Stomach (tissue), 8 donors: ENCODE measurements at regions not wholly inside any gene's neighbourhood (a gene's known extent, or its start where the extent isn't known, plus 50 kb on each side); places are given as distances from the start of the nearest gene placed in this dataset.

Experiments used
- DNase-seq, 2 donors: peaks; one replicate each; pipeline versions ENCODE4 v3.0.0 to v3.0.0-alpha.2; 2013 to 2019
- H3K27ac ChIP-seq, 5 donors: fragments of 200-600 bp in 4 of 5; sonication (generic) in 4 of 5; one replicate each; pipeline ENCODE4 v1.5.1; 2013 to 2019; ENCODE audit warnings: mild to moderate bottlenecking in 1 of 5, moderate library complexity in 1 of 5
- H3K27me3 ChIP-seq, 3 donors: fragments of 200-600 bp; sonication (generic); one replicate each; pipeline ENCODE4 v1.5.1; 2017 to 2019; ENCODE audit warnings: mixed run types in 1 of 3
- H3K36me3 ChIP-seq, 4 donors: fragments of 200-600 bp; sonication (generic); 1 replicate in 3 of 4; 2 replicates in 1 of 4; pipeline ENCODE4 v1.5.1; 2016 to 2019
- H3K4me1 ChIP-seq, 4 donors: fragments of 200-600 bp; sonication (generic); one replicate each; pipeline ENCODE4 v1.5.1; 2016 to 2019
- H3K4me3 ChIP-seq, 4 donors: fragments of 200-600 bp; sonication (generic) in 3 of 4; one replicate each; pipeline ENCODE4 v1.5.1; 2016 to 2019; ENCODE audit warnings: mild to moderate bottlenecking in 1 of 4
- H3K9me3 ChIP-seq, 4 donors: fragments of 200-600 bp; sonication (generic); one replicate each; pipeline ENCODE4 v1.5.1; 2016 to 2019
- EP300 ChIP-seq: sonication (generic); formaldehyde crosslinking; IDR thresholded peaks from one replicate; pipeline ENCODE4 v1.6.1; 2017; ENCODE audit warnings: antibody characterized with exemption
- POLR2A ChIP-seq, 4 donors: fragments of 450-650 bp; IDR thresholded peaks; one replicate each; pipeline ENCODE4 v1.6.1; 2016; ENCODE audit warnings: antibody characterized with exemption in 4 of 4, control low read depth in 2 of 4, mild to moderate bottlenecking in 1 of 4, moderate library complexity in 1 of 4
- POLR2AphosphoS5 ChIP-seq, 3 donors: sonication (generic); formaldehyde crosslinking; IDR thresholded peaks; one replicate each; pipeline ENCODE4 v1.6.1; 2016; ENCODE audit warnings: antibody characterized with exemption in 3 of 3
- WGBS, 5 donors: extraction: QIAGEN DNeasy Blood & Tissue Kit in 3 of 5; methylation state at CpG; one replicate each; pipeline versions ENCODE4 v1.1.5 to v1.1.7; 2013 to 2018; 5-methylcytosine and 5-hydroxymethylcytosine counted together
- intact Hi-C: fragments of 100-400 bp; cut with DNase I; formaldehyde crosslinking; loops from one replicate; pipeline ENCODE4 v1.15.1; 2023; ENCODE audit warnings: low total_unique reads
- TF ChIP-seq, protein P1 (sequence below), 7 experiments: fragments of 450-650 bp in 4 of 7; fragments of 200-600 bp in 3 of 7; sonication (generic) in 3 of 7; IDR thresholded peaks; one replicate each; pipeline ENCODE4 v1.5.1; 2016 to 2019; ENCODE audit warnings: antibody characterized with exemption in 7 of 7, control low read depth in 2 of 7, mild to moderate bottlenecking in 1 of 7
- donor health status: healthy with polysubstance abuse.
- donor health status: Bipolar disorder and iron deficiency.
- donor health status: healthy.

DNA sequence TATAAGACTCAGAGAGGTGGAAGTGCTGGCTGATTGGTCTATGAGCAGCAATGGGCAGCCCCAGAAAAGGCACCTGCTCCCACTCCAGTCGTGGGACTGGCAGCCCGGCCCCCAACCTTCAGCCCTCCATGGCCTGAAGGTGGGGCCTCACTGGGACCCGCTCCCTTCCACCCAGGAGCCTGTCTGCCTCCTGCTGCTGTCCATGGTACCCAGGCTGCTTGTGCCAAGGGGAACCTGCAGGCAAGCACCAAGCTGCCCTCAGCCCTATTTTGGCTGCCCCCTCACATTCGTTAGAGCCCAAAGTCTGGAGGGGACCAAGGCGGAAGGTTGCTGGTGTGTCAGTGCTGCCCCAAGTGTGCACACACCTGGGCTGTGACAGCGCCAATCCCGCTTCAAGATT, 2304.9 kb downstream of the PCDH9 start:
- intact Hi-C loops: no loop called here
- TF ChIP-seq EP300 (no peak), POLR2A (IDR thresholded peaks at IDR 0.05) (no peak), POLR2AphosphoS5 (IDR thresholded peaks at IDR 0.05) (no peak)
- TF ChIP-seq, protein P1, sequence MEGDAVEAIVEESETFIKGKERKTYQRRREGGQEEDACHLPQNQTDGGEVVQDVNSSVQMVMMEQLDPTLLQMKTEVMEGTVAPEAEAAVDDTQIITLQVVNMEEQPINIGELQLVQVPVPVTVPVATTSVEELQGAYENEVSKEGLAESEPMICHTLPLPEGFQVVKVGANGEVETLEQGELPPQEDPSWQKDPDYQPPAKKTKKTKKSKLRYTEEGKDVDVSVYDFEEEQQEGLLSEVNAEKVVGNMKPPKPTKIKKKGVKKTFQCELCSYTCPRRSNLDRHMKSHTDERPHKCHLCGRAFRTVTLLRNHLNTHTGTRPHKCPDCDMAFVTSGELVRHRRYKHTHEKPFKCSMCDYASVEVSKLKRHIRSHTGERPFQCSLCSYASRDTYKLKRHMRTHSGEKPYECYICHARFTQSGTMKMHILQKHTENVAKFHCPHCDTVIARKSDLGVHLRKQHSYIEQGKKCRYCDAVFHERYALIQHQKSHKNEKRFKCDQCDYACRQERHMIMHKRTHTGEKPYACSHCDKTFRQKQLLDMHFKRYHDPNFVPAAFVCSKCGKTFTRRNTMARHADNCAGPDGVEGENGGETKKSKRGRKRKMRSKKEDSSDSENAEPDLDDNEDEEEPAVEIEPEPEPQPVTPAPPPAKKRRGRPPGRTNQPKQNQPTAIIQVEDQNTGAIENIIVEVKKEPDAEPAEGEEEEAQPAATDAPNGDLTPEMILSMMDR (IDR thresholded peaks at IDR 0.05): no peak
- no peaks in the 10 kb centered on the region for H3K36me3 ChIP-seq
- 82 to 92% (median 87%) methylated on average over 4 to 7 of the region's 7 CpGs for WGBS, 5 donors
- H3K9me3 ChIP-seq: peaks cover 0 to 8% (median 0%) of the 10 kb centered on the region in 4 donors
- H3K4me1 ChIP-seq: no peaks in the 10 kb centered on the region
- no peak overlapping the region for H3K4me3 ChIP-seq
- no peak overlapping the region for H3K27ac ChIP-seq
- no peaks in the 10 kb centered on the region for H3K27me3 ChIP-seq
- peak in 1 of 2 donors; percentile 14 for DNase-seq

DNA sequence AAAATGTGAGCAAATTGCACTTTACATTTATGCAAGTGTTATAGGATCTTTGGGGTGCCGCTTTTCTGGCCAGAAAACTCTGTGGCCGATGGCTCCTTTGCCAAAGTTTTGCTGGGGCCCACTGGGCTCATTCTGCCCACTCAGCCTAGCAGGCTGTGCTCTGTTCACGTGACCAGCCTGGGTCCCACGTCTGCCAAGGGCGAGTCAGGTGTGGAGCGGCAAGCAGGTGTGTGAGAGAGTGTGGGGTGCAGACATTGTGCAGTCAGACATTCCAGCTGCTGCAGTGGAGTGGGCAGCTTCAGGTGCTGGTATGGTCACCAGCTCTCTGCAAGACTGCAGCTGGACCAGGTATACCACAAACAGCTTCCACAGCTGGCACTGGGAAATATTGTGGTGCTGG, 2305.7 kb downstream of the PCDH9 start:
- Histone ChIP-seq H3K9me3 (peaks cover 0 to 8% (median 0%) of the 10 kb centered on the region in 4 donors), H3K4me1 (no peaks in the 10 kb centered on the region), H3K27me3 (no peaks in the 10 kb centered on the region), H3K4me3 (no peak overlapping the region), H3K36me3 (no peaks in the 10 kb centered on the region), H3K27ac (no peak overlapping the region)
- DNase-seq: no peak
- 86 to 92% (median 89%) methylated on average over 6 of the region's 6 CpGs for WGBS, 5 donors
- intact Hi-C loops: no loop called here
- TF ChIP-seq, protein P1 (IDR thresholded peaks at IDR 0.05): no peak
- TF ChIP-seq POLR2A (IDR thresholded peaks at IDR 0.05) (no peak), POLR2AphosphoS5 (IDR thresholded peaks at IDR 0.05) (no peak), EP300 (no peak)

DNA sequence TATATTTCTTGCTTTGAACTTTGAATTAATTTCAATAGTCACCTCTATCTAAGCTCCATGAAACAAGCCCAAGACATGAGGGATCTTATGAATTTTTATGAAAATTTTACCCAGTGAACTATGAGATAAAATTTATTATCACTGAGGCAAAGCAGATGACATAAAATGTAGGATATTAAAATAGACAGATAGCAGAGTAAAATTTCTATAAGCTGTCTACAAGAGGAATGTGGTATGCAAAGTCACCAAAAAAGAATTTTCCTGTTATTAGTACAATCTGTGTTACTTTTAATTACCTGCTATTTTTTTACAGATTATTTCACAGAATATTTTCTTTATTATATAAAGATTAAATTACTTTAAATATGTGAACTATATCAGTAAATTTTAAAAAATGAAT, 2312.6 kb downstream of the PCDH9 start:
- no peaks in the 10 kb centered on the region for H3K36me3 ChIP-seq
- H3K27me3 ChIP-seq: no peaks in the 10 kb centered on the region
- intact Hi-C loops: no loop called here
- no peak overlapping the region for H3K4me3 ChIP-seq
- TF ChIP-seq EP300 (no peak), POLR2A (IDR thresholded peaks at IDR 0.05) (no peak), POLR2AphosphoS5 (IDR thresholded peaks at IDR 0.05) (no peak)
- TF ChIP-seq, protein P1 (IDR thresholded peaks at IDR 0.05): no peak
- no peak for DNase-seq
- H3K4me1 ChIP-seq: no peaks in the 10 kb centered on the region
- peaks cover 0 to 9% (median 3%) of the 10 kb centered on the region in 4 donors for H3K9me3 ChIP-seq
- no peak overlapping the region for H3K27ac ChIP-seq

DNA sequence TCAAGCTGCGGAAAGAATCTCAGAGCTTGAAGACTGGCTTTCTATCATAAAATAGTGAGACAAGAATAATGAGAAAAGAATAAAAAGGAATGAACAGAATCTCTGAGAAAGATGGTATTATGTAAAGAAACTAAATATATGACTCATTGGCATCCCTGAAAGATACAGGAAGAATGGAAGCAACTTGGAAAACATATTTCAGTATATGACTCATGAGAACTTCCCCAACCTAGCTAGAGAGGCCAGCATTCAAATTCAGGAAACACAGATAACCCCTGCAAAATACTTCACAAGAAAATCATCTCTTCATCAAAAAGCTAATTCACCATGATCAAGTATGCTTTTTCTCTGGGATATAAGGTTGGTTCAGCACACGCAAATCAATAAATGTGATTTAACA, 2318.0 kb downstream of the PCDH9 start:
- no peak overlapping the region for H3K4me3 ChIP-seq
- TF ChIP-seq EP300: no peak
- TF ChIP-seq, protein P1 (IDR thresholded peaks at IDR 0.05): no peak
- no peak for TF ChIP-seq POLR2AphosphoS5 (IDR thresholded peaks at IDR 0.05)
- no peak for TF ChIP-seq POLR2A (IDR thresholded peaks at IDR 0.05)
- no peak overlapping the region for H3K27ac ChIP-seq
- no peaks in the 10 kb centered on the region for H3K27me3 ChIP-seq
- 44 to 87% (median 76%) methylated on average over 2 of the region's 2 CpGs for WGBS, 5 donors
- intact Hi-C loops: no loop called here
- no peak for DNase-seq
- no peaks in the 10 kb centered on the region for H3K36me3 ChIP-seq
- no peaks in the 10 kb centered on the region for H3K4me1 ChIP-seq
- H3K9me3 ChIP-seq: peaks cover 0 to 10% (median 3%) of the 10 kb centered on the region in 4 donors
